ENCODE measurements at regions not wholly inside any gene's neighbourhood (a gene's known extent, or its start where the extent isn't known, plus 50 kb on each side); places are given as distances from the start of the nearest gene placed in this dataset.

- no peak for DNase-seq (ENCODE audit: low read depth)
Measured at GRCh38 chr9:107118863-107119624, 164.0 kb upstream of the RAD23B start.

GRCh38 chr9:107119735-107120134, 163.3 kb upstream of the RAD23B start:
- DNase-seq (ENCODE audit: low read depth), result no peak

GRCh38 chr9:107123389-107123788, 159.7 kb upstream of the RAD23B start:
- no peak for DNase-seq (ENCODE audit: low read depth)

GRCh38 chr9:107127608-107128007, 155.5 kb upstream of the RAD23B start:
- DNase-seq (ENCODE audit: low read depth), result no peak

- DNase-seq (ENCODE audit: low read depth), result no peak
Measured at GRCh38 chr9:107131108-107131799, 151.8 kb upstream of the RAD23B start.

- DNase-seq (ENCODE audit: low read depth), result no peak
Measured at GRCh38 chr9:107136296-107136695, 146.8 kb upstream of the RAD23B start.

GRCh38 chr9:107137495-107138202, 145.4 kb upstream of the RAD23B start:
- peak; percentile 22 for DNase-seq (ENCODE audit: low read depth)

GRCh38 chr9:107138261-107138992, 144.7 kb upstream of the RAD23B start:
- DNase-seq (ENCODE audit: low read depth), result no peak

GRCh38 chr9:107141967-107142366, 141.1 kb upstream of the RAD23B start:
- DNase-seq (ENCODE audit: low read depth), result no peak

- no peak for DNase-seq (ENCODE audit: low read depth)
Measured at GRCh38 chr9:107142430-107142829, 140.6 kb upstream of the RAD23B start.

- peak; percentile 30 for DNase-seq (ENCODE audit: low read depth)
Measured at GRCh38 chr9:107142896-107143603, 140.0 kb upstream of the RAD23B start.

GRCh38 chr9:107144475-107144874, 138.6 kb upstream of the RAD23B start:
- DNase-seq (ENCODE audit: low read depth), result no peak

GRCh38 chr9:107147134-107147533, 135.9 kb upstream of the RAD23B start:
- no peak for DNase-seq (ENCODE audit: low read depth)

- DNase-seq (ENCODE audit: low read depth), result no peak
Measured at GRCh38 chr9:107148216-107148615, 134.9 kb upstream of the RAD23B start.

- no peak for DNase-seq (ENCODE audit: low read depth)
Measured at GRCh38 chr9:107149756-107150155, 133.3 kb upstream of the RAD23B start.

GRCh38 chr9:107153336-107153735, 129.7 kb upstream of the RAD23B start:
- DNase-seq (ENCODE audit: low read depth), result no peak

- DNase-seq (ENCODE audit: low read depth), result no peak
Measured at GRCh38 chr9:107154291-107154690, 128.8 kb upstream of the RAD23B start.

- no peak for DNase-seq (ENCODE audit: low read depth)
Measured at GRCh38 chr9:107154766-107155165, 128.3 kb upstream of the RAD23B start.

- no peak for DNase-seq (ENCODE audit: low read depth)
Measured at GRCh38 chr9:107155244-107155817, 127.7 kb upstream of the RAD23B start.

- no peak for DNase-seq (ENCODE audit: low read depth)
Measured at GRCh38 chr9:107158321-107158720, 124.8 kb upstream of the RAD23B start.

- no peak for DNase-seq (ENCODE audit: low read depth)
Measured at GRCh38 chr9:107161338-107161737, 121.7 kb upstream of the RAD23B start.
